Astrocyte (in vitro differentiated cells and primary cell): ENCODE measurements at regions not wholly inside any gene's neighbourhood (a gene's known extent, or its start where the extent isn't known, plus 50 kb on each side); places are given as distances from the start of the nearest gene placed in this dataset.

Experiments
- DNase-seq: peaks from one replicate; pipeline ENCODE4 v3.0.0-alpha.2; 2010; ENCODE audit warnings: low read depth
- FAIRE-seq: peaks from 2 replicates; lab custom pipeline; 2011; peaks lifted over from hg19 to GRCh38; lab: Jason Lieb, UNC
- H2AFZ ChIP-seq: 2 replicates; pipeline ENCODE4 v1.6.0; 2012; ENCODE audit warnings: low read depth, low read length, inconsistent platforms
- H3K27ac ChIP-seq: 2 replicates; pipeline ENCODE4 v1.5.1; 2011; ENCODE audit warnings: low read depth, low read length, inconsistent platforms
- H3K27me3 ChIP-seq: 2 replicates; pipeline ENCODE4 v1.6.0; 2011; ENCODE audit warnings: low read length, inconsistent platforms; ENCODE audit not compliant: insufficient read depth
- H3K36me3 ChIP-seq: 2 replicates; pipeline ENCODE4 v1.5.1; 2011; ENCODE audit warnings: low read length, inconsistent platforms; ENCODE audit not compliant: insufficient read depth
- H3K4me1 ChIP-seq: 2 replicates; pipeline ENCODE4 v1.5.1; 2011; ENCODE audit warnings: low read length, inconsistent platforms; ENCODE audit not compliant: insufficient read depth
- H3K4me2 ChIP-seq: 2 replicates; pipeline ENCODE4 v1.6.0; 2012; ENCODE audit warnings: low read length, inconsistent platforms
- H3K4me3 ChIP-seq: 2 replicates; pipeline ENCODE4 v1.5.1; 2011; ENCODE audit warnings: low read depth, mild to moderate bottlenecking, low read length, inconsistent platforms; ENCODE audit not compliant: insufficient read depth
- H3K79me2 ChIP-seq: 2 replicates; pipeline ENCODE4 v1.6.0; 2012; ENCODE audit warnings: mild to moderate bottlenecking, low read length, inconsistent platforms; ENCODE audit not compliant: insufficient read depth
- H3K9ac ChIP-seq: 2 replicates; pipeline ENCODE4 v1.6.0; 2012; ENCODE audit warnings: mild to moderate bottlenecking, low read length, inconsistent platforms
- H3K9me3 ChIP-seq: 2 replicates; pipeline ENCODE4 v1.5.1; 2012; ENCODE audit warnings: low read depth, mild to moderate bottlenecking, low read length, inconsistent platforms; ENCODE audit not compliant: insufficient read depth
- H4K20me1 ChIP-seq: 2 replicates; pipeline ENCODE4 v1.6.0; 2012; ENCODE audit warnings: low read length, inconsistent platforms; ENCODE audit not compliant: insufficient read depth
- H3K27ac Mint-ChIP-seq: one replicate; pipeline ENCODE4 v1.8.0; 2021; ENCODE audit warnings: mild to moderate bottlenecking, mixed read lengths; ENCODE audit not compliant: unreplicated experiment
- H3K27me3 Mint-ChIP-seq: one replicate; pipeline ENCODE4 v1.8.0; 2021; ENCODE audit warnings: low read depth, mixed read lengths; ENCODE audit not compliant: unreplicated experiment
- H3K36me3 Mint-ChIP-seq: one replicate; pipeline ENCODE4 v1.8.0; 2021; ENCODE audit warnings: low read depth, mixed read lengths; ENCODE audit not compliant: unreplicated experiment
- H3K4me1 Mint-ChIP-seq: one replicate; pipeline ENCODE4 v1.8.0; 2021; ENCODE audit warnings: low read depth, mixed read lengths; ENCODE audit not compliant: unreplicated experiment
- H3K4me3 Mint-ChIP-seq: one replicate; pipeline ENCODE4 v1.8.0; 2021; ENCODE audit warnings: mild to moderate bottlenecking, moderate library complexity, mixed read lengths; ENCODE audit not compliant: unreplicated experiment
- H3K9me3 Mint-ChIP-seq: one replicate; pipeline ENCODE4 v1.8.0; 2021; ENCODE audit warnings: mild to moderate bottlenecking, mixed read lengths; ENCODE audit not compliant: unreplicated experiment
- CTCF ChIP-seq: IDR thresholded peaks from 2 replicates; pipeline ENCODE4 v1.5.1; 2011; ENCODE audit warnings: low read depth, mild to moderate bottlenecking, inconsistent platforms, low read length, moderate library complexity; ENCODE audit not compliant: insufficient read depth
- EZH2 ChIP-seq: IDR thresholded peaks from 2 replicates; pipeline ENCODE4 v1.6.1; 2012; ENCODE audit warnings: mild to moderate bottlenecking, low read length, inconsistent platforms; ENCODE audit not compliant: insufficient read depth

- H3K79me2 ChIP-seq = peaks cover 6% of the 10 kb centered on the region
- DNase-seq (no peak), FAIRE-seq (no peak)
- no peak overlapping the region for H2AFZ ChIP-seq
- no peaks in the 10 kb centered on the region for H3K36me3 ChIP-seq
- H4K20me1 ChIP-seq = no peaks in the 10 kb centered on the region
- no peak overlapping the region for H3K27ac Mint-ChIP-seq
- H3K36me3 Mint-ChIP-seq = peaks cover 4% of the 10 kb centered on the region
- TF ChIP-seq EZH2 (no peak), CTCF (no peak)
- H3K4me1 Mint-ChIP-seq = peaks cover 19% of the 10 kb centered on the region
- H3K27ac ChIP-seq = peak overlapping the region; percentile 48
- H3K9ac ChIP-seq = no peak overlapping the region
- H3K27me3 Mint-ChIP-seq = no peaks in the 10 kb centered on the region
- H3K4me2 ChIP-seq = no peak overlapping the region
- no peaks in the 10 kb centered on the region for H3K9me3 ChIP-seq
- peaks cover 8% of the 10 kb centered on the region for H3K4me1 ChIP-seq
- H3K4me3 ChIP-seq = no peak overlapping the region
- no peaks in the 10 kb centered on the region for H3K27me3 ChIP-seq
- H3K9me3 Mint-ChIP-seq = peaks cover 2% of the 10 kb centered on the region
- no peak overlapping the region for H3K4me3 Mint-ChIP-seq
Measured at GRCh38 chr5:167769846-167770413, 521.5 kb upstream of the WWC1 start.

GRCh38 chr5:167770461-167770860, 521.0 kb upstream of the WWC1 start:
- Histone ChIP-seq H3K27me3 (no peaks in the 10 kb centered on the region), H2AFZ (no peak overlapping the region), H4K20me1 (no peaks in the 10 kb centered on the region), H3K4me1 (peaks cover 8% of the 10 kb centered on the region), H3K79me2 (peaks cover 6% of the 10 kb centered on the region), H3K4me2 (peak overlapping the region; percentile 35), H3K9ac (peak overlapping the region; percentile 33), H3K27ac (peak overlapping the region; percentile 72), H3K4me3 (no peak overlapping the region), H3K9me3 (no peaks in the 10 kb centered on the region), H3K36me3 (no peaks in the 10 kb centered on the region)
- FAIRE-seq = peak; percentile 99
- peak; percentile 89 for DNase-seq
- Mint-ChIP-seq H3K9me3 (peaks cover 2% of the 10 kb centered on the region), H3K4me1 (peaks cover 17% of the 10 kb centered on the region), H3K27ac (peak overlapping the region; percentile 60), H3K4me3 (no peak overlapping the region), H3K36me3 (peaks cover 4% of the 10 kb centered on the region), H3K27me3 (no peaks in the 10 kb centered on the region)
- TF ChIP-seq CTCF (no peak), EZH2 (no peak)

GRCh38 chr5:167771571-167771970, 519.9 kb upstream of the WWC1 start:
- TF ChIP-seq CTCF (no peak), EZH2 (no peak)
- Histone ChIP-seq H3K4me3 (no peak overlapping the region), H4K20me1 (no peaks in the 10 kb centered on the region), H3K27ac (no peak overlapping the region), H3K36me3 (no peaks in the 10 kb centered on the region), H3K9me3 (no peaks in the 10 kb centered on the region), H3K27me3 (no peaks in the 10 kb centered on the region), H2AFZ (no peak overlapping the region), H3K79me2 (no peaks in the 10 kb centered on the region), H3K4me1 (peaks cover 8% of the 10 kb centered on the region), H3K4me2 (no peak overlapping the region), H3K9ac (no peak overlapping the region)
- Mint-ChIP-seq H3K27me3 (no peaks in the 10 kb centered on the region), H3K36me3 (peaks cover 4% of the 10 kb centered on the region), H3K9me3 (peaks cover 2% of the 10 kb centered on the region), H3K4me1 (peaks cover 17% of the 10 kb centered on the region), H3K27ac (no peak overlapping the region), H3K4me3 (no peak overlapping the region)
- FAIRE-seq (no peak), DNase-seq (no peak)
